ENCODE measurements at regions not wholly inside any gene's neighbourhood (a gene's known extent, or its start where the extent isn't known, plus 50 kb on each side); places are given as distances from the start of the nearest gene placed in this dataset.

DNA sequence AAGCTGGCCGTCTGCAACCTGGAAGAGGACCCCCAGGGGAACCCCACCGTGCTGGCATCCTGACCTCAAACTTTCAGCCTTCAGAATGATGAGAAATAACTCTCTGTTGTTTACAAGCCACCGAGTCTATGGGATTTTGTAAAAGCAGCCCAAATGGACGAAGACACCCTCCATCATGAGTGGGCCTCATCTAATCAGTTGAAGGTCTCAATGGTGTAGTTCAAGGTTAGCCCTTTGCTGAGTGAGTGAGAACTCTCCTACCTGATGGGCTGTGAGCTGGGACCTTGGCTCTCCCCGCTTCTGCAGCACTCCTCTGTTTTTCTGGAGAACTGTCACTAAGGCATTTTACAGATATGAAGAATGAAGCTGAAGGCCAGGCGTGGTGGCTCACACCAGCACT is 325.9 kb upstream of the TNRC6C start:
- no peak for TF ChIP-seq CTCF (IDR thresholded peaks at IDR 0.05)
- TF ChIP-seq POLR2A (IDR thresholded peaks at IDR 0.05): no peak

Data from vagina (tissue), 2 donors.